NCI-H1930 (cell line): ENCODE measurements at regions not wholly inside any gene's neighbourhood (a gene's known extent, or its start where the extent isn't known, plus 50 kb on each side); places are given as distances from the start of the nearest gene placed in this dataset.

Experiments
- DNase-seq, 2 experiments: peaks; one replicate each; lab custom pipeline; 2025; lab: John Stamatoyannopoulos, UW

DNA sequence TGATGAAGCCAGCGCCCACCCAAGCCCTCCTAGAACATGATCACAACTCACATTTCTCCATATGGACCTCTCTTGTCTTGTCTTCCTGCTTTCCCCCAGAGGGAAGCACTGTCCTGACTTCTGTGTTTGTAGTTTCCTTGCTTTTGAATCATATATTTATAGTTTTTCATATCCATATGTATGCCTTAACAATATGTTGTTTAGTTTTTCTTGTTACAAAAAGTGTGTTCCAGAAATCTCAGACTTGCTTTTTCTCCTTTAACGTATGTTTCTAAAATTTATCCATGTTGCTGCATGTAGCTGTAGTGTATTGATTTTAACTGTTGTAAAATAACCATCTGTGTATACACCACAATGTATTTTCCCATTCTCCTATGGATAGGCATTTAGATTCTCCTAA lies 182.0 kb upstream of the SMIM23 start:
- DNase-seq = no peak

DNA sequence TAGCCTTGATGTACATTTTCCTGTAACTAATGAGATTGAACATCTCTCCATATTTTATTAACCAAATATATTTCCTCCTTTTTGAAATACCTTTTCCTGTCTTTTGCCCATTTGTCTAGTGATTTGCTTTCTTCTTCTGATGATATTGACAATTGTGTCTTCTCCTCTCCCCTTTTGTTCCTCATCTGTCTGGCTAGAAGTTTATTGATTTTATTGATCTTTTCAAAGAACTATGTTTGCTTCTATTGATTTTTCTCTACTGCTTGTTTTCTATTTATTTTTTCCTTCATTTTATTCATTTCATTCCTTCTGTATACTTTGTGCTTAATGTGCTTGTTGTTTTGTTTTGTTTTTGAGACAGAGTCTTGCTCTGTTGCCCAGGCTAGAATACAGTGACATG lies 181.4 kb upstream of the SMIM23 start:
- DNase-seq = no peak

DNA sequence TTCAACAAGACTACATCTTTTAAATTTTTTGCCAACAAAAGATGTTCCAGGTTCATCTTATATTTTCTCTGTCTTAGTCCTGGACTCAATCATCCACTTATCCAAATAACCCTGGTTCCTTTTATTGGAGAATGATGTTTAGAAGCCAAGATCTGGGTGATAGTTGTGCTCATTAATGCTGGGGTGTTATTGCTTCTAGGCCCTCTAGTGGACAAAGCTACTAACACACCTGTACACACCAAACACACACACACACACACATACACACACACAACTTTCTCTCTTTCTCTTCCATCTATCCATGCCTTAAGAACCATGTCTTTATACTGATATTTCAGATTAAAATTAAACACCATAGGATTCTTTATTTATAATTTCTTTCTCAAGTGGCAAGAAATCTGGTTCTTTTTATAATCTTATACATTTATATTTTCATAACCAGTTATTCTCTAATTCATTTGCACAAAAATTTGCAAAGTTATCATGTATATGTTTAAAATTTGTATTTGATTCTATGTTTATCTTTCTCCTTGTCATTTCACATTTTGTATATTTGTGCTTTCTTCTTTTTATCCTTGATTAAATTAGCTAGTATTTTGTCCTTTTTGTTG lies 179.1 kb upstream of the SMIM23 start:
- no peak for DNase-seq

DNA sequence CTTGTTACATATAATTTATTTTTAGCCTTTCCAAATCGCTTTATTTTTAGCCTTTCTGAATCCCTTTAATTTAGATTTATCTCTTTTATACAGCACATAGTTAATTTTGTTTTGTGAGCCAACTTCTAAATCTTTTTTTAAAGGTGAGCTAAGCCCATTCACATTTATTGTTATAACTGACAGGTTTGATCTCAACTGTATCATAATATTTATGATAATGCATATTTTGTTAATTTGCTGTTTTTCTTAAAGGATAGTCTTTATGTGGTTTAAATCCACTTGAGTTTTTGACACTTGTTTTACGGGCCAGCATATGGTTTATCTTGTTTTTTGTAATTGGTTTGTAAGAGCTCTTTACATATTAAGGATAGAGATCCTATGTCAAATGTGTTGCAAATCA lies 177.8 kb upstream of the SMIM23 start:
- DNase-seq = no peak

DNA sequence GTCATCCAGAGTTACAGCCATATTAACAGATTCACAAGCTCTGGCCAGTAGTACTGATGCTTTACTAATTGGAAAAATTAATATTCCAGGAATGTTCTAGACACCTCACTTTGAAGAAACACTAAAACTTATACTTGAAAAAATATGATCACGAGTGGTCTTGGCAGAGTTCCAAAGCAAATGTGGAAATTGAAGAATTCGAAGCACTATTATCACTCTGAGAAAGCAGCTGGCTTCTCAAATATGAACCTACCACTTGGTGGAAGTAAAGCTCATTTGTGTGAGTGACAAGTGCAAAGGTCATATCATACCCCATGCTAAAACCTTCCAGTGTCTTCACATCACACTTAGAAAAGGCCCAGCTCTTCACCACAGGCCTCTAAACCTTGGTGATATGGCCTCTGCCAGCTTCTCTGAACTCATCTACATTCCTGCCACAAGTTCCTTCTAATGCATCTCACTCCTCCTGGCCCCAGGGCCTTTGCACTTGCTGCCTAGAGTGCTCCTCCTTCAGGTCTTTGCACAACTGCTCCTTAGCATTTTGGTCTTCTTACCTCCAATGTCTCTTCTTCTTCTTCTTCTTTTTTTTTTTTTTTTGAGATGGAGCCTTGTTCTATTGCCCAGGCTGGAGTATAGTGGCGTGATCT lies 175.7 kb upstream of the SMIM23 start:
- DNase-seq = no peak

DNA sequence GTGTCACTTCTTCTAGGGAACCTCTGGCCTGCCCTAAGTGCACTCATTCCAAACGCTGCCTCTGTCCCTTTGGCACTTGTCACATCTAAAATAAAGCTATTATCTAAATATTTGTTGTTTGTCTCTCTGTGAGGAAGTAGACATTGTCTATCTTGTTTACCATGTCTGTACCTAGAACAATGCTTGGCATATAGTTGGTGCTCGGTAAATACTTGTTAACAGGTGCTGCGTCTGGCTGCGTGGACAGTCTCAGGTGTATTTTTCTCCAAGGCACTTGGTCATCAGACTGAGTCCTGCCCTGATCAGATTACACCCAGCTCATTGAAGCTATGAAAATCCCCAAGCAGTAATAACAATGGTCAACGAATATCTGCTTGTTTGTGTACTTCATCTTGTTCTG lies 174.9 kb upstream of the SMIM23 start:
- DNase-seq = peak in 1 of 2 experiments; percentile 3

DNA sequence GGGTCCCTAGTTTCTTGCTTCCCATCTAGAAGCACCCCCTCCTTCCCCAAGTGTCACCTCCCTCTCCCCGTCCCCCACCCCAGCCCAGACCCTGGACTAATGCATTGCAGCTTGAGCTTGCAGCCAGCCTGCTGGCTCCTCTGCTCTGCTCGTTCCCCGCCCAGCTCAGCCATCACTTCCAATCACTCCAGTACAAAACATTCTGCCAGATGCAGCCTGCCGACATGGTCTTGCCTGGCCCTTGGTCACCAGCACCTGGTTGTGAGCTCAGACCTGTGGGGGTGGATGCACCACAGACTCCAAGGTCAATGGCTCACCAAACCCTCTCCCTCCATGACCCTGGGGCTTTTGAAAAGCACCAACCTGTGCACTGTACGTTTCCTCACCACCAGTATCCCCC lies 172.9 kb upstream of the SMIM23 start:
- no peak for DNase-seq

DNA sequence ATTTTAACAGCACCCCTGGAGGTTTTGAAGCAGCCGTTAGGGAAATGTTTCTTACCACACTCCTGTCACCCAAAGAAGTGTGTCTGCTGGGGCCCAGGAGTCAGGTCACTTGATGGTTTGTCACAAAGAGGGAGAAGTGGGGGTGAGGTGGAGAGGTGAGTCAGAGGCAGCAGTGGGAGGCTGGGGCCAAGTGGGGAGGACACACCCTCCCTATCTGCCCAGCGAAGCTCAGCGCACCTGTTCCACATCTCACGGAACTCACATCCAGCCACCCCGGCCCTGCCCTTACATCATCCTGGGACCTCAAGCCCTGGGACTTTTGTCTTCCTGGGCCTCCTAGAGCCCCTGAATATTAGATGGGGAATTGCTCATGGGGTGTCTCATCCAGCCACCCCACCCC lies 171.1 kb upstream of the SMIM23 start:
- DNase-seq = no peak

DNA sequence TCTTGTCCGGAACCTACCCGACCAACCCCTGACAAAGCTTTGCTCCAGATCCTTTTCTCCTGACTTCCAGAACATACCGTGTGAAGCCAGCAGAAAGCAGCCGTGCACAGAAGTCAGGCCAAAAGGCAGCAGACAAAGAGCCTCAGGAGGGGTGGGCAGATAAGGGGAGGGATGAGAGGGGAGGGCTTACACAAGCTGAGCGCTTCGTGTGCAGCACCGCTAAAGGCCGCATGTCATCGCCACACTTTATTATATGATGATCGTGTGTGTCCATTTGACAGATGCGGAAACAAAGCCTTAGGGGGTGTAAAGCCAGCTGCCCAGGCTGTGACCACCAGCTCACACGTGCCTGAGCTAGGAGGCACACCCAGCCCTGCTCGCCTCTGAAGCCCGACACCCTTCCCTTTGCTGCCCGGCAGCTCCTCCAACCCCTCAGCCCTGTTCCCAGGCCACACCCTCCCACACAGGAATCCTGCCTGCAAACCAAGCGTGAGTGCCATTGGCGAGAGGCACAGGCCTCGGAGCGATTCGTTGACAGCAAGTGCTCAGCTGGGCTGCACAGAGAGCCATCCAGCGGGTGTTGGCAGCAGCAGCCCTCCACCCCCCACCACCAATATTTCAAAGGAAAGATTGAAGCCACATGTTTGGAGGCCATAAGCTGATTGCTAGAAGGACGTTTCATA lies 170.5 kb upstream of the SMIM23 start:
- DNase-seq = no peak

DNA sequence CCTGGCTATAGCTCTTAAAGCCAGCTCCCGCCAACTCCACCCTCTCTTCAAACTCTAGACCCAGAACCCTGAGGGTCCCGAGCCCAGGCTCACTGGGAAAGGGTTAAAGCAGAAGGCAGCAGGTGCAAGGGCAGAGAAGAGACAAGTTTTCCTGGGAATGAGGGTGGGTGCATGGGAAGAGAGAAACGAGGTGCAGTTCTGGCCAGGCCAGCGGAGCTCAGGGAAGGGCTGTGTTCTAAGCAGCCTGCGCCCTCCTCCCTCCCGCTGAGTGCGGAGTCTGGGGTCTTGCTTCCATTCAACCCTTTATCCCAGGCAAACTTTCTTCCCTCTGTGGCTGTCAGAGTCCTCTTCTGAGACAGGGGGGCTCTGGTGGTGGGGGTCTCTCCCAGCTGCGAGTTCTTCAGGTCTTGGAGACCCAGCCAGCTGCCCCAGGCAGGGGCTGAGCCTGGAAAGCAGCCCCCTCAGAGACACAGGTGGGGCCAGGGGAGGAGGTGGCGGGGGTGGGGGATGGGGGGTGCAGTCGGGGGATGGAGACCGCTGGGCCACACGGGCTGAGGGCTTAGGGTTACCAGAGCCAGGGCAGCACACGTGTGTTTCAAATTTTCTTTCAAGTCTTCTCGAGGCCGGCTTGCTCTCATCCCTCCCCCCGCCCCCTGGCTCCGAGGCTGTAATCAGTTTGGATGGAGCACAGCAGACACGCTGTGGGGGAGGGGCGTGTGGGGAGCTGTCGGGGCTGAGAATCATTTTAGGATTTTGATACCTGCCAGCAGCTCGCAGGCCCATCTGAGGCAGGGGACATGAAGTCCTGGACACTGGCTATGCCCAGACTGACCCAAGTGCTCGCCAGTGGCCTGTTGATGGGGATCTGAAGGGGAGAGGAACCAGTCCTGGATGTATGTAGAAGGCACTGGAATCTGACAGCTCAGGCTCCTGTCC lies 169.6 kb upstream of the SMIM23 start:
- no peak for DNase-seq

DNA sequence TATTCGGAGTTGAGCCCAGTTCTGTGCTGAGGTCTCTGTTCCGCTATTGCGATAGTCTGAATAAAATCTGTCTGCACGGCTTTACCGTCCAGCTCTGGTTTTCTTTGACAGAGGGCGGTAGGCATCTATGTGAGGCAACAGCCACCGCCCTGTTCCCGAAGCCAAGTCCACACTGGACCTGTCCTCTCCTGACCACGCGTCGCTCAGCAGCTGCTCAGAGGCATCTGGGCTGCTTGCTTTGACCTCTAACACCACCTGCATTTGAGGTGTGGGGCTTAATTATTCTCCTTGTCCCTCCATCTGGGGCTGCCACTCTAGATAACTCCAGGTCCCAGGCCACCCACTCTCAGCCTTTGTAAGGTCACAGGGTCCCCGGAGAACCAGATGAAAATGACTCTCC lies 168.4 kb upstream of the SMIM23 start:
- no peak for DNase-seq

DNA sequence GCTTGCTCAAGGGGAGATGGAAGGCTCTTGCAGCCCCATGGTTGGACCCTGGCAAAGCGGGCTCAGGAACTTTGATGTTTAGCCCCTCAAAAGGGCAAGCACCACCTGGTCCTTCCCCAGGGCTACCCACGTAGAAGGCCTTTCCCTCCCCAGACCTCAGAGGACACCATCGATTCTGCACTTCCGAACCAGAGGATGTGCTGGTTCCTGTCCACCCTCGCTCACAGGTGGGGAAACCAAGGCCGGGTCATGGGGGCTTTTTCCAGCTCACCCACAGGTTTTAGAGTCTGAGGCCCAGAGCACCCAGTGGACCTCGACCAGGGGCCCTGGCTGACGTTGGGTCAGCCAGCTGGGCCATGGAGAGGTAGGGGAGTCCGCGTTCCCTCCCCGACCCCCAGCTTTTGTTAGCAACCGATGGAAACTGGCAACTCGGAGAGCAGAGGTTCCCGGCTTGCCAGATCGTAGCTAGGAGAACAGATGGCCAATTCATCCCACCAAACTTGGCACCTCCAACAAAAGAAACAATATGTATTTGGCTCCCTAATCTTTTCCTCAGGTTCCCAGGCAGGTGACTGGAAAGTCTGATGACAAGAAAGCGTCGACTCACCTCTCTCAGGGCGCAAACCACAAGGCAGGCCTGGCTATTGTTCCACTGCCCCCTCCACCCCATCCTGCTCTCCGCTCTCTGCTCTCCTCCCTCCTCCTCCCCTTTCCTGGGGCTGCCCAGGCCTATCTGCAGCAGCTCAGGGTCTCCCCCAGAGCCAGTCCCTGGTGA lies 167.6 kb upstream of the SMIM23 start:
- DNase-seq = no peak

DNA sequence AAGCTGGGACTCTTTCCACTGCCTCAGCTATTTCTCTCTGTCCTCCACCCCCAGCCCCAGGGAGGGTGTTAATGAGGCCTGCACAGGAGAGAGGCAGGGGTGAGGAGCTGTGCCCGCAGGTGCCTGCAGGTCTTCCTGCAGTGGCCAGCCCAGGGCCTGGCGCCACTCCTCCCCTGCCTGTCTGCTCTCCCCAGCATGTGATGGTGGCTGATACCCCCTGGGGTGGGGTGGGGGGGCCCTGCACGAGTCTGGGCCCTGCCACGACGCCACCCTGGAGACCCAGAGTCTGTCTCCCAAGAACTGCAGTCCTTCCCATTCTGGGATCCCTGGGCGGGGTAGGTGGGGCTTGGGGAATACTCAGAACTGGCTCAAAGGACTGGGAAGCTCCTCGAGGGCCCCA lies 166.4 kb upstream of the SMIM23 start:
- DNase-seq = no peak

DNA sequence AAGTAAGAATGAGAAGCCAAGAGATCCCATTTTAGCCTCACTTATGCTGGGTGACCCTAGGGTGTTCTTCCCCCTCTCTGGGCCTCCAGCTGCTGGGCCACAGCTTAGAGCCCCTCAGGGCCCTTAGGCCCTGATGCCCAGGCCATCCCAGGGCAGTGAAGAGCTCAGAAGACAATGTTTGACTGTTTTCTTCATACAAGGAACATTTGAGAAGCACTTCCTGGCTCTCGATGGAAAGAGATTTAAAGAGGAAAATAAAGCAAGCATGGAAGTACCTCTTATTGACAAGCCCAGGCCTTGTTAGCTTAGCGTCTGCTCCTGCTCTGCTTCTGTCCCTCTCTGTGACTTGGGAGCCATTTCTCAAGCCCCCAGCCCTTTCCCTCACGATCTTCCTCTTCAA lies 165.9 kb upstream of the SMIM23 start:
- DNase-seq = no peak

DNA sequence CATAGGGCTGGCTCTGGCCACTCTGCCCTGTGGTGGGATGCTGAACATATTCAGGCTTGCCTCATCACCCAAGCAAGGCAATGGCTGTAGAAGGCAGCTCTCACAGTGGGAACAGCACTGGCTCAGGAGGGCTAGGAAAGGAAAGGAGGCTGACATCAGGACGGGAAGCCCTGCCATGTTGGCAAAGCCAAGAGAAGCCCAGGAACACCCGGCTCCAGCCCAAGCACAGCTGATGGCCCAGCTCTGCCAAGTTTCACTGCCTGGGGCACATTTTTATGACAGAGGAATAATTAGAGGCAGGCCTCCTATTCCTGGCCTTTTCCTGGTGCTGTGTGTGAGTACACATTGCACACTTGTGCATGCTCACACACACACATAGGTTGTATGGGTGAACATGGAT lies 163.6 kb upstream of the SMIM23 start:
- DNase-seq = no peak

DNA sequence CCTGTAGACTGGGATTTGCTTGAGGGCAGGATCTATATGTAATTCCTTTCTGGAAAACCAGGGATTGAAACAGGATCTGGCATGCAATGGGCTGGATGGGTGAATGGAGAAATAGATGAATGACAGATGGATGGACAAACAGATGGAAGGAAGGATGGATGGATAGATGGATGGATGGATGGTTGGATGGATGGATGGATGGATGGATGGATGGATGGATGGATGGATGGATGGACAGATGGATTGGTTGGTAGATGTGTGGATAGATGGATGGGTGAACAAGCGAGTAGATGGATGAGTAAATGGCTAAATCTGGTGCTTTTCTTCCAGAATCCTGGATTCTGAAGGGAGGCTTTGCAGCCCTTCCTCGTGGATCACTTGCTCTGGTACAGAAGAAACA lies 162.5 kb upstream of the SMIM23 start:
- no peak for DNase-seq

DNA sequence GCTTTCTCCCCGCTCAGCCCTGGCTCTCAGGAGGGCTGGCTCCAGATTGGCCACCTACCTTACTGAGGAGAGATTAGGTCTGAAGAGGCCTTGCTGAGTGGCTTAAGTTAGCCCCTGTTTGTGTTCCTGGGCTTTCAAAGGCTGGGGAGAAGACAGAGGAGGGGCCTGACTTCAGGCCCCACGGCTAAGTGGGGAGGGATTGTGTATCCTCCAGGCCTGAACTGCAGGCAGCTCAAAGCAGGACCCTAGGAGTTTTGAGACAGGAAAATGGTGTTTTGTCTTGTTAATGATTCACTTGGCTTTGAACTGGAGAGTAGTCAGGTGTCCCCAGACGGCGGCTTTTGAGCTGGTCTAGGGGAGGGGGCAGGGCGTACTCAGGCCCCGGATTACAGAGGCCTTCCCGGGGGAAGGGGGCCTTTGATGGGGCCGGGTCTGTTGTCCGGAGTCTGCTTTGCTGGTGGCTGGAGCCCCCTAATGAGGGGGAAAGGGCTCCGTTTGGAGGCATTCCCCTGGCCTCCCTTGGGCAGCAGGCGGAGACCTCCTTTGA lies 162.0 kb upstream of the SMIM23 start:
- no peak for DNase-seq

DNA sequence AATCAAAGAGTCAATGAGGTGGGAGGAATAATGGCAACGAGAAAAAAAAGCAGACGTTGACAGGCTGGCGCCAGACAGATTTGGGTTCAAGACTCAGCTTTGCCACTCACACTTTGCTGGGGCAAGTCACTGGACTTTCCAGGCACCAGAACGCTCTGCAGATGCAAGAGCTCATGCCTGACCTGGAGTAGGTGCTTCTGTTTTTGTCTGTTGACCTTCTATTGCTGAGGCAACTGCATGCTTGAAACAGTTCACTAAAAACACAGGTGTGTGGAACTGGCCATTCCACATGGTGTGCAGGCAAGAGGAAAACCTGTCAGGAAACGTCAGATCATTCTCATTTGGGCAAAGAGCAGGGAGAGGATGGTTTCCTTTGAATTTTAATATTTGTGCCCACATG lies 161.2 kb upstream of the SMIM23 start:
- DNase-seq = no peak

DNA sequence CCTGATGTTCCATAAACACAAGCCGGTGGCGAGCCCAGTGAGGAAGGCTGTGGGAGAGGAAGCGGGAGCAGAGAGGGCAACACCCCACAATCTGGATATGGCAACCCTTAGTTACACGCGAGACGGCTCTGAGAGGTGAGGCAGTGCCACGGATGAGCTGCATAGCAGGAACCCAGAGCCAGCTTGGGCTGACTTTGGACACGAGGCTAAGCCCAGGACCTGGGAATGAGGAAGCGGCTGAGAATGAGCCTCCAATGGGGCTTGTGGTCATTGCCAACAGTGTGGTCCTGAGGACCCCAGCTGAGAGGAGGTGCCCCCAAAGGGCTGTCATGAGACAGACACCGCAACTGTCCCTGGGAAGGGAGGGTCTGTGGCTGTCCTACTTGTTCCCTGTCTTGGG lies 160.0 kb upstream of the SMIM23 start:
- no peak for DNase-seq

DNA sequence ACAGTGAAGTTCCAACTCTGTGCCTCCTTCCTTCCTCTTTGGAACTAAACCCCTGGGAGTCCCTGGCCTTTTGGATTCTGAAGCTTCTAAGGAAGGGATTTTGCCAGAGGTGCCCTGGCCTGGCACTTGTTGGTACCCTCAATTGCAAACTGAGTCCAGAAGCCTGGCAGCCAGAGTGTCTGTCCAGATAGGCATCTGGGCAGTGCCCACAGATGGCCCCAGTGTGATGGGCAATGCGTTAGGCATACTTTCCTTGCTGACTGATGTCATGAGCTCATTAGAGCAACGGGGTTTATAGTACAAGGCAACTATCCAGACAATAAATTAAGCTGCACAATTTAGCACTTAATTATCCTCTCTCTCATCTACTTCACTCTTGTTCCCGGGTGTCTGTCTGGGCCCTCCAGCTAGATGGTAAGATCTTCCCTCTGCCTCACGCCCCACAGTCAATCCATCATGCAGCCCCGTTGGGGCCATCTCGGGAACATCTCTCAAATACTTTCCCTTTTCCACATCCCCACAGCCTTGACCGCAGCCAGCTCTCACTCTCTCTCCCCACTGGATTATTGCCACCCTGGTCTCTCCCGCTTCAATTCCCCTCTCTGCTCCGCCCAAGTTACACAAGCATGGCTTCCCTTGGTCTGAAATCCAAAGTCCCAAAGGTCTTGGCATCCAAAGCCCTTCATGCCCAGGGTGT lies 157.5 kb upstream of the SMIM23 start:
- DNase-seq = no peak

DNA sequence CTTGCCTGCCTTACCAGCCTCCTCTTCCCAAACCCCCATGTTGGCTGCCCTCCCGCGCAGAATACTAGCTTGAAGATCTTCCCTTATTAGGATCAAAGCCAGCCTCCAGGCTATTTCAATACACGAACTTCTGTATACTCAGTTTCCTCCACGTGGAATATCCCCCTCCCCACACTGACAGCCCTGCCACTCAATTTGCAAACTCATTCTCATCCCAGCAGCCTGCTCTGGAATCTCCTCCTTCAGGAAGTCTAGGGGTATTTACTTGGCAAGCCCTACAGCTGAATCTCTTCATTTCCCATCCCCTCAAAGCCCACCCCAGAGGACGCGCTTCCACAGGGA lies 157.0 kb upstream of the SMIM23 start:
- no peak for DNase-seq
